Gastroesophageal sphincter (tissue), 4 donors: ENCODE measurements at regions not wholly inside any gene's neighbourhood (a gene's known extent, or its start where the extent isn't known, plus 50 kb on each side); places are given as distances from the start of the nearest gene placed in this dataset.
"Not testable (repeated sequence)": the region's sequence is repeated elsewhere in the genome, so short reads cannot be mapped to it uniquely, and the experiment has no call there.

Experiments used
- ATAC-seq: fragments of 150-250 bp; one replicate; pipeline ENCODE4 v1.9.1; 2016; ENCODE audit warnings: mild to moderate bottlenecking, moderate library complexity
- H3K27ac ChIP-seq, 4 donors: fragments of 200-600 bp; sonication (generic) in 3 of 4; 1 replicate in 3 of 4; 2 replicates in 1 of 4; pipeline ENCODE4 v1.5.1; 2016 to 2019
- H3K27me3 ChIP-seq: fragments of 200-600 bp; sonication (generic); one replicate; pipeline ENCODE4 v1.5.1; 2019
- H3K36me3 ChIP-seq, 2 donors: fragments of 200-600 bp; sonication (generic); one replicate each; pipeline ENCODE4 v1.5.1; 2019; ENCODE audit warnings: control low read depth in 1 of 2
- H3K4me1 ChIP-seq, 3 donors: fragments of 200-600 bp; sonication (generic); 1 replicate in 2 of 3; 2 replicates in 1 of 3; pipeline ENCODE4 v1.5.1; 2016 to 2019; ENCODE audit warnings: control low read depth in 2 of 3
- H3K4me3 ChIP-seq, 2 donors: fragments of 200-600 bp; sonication (generic); one replicate each; pipeline ENCODE4 v1.5.1; 2019; ENCODE audit warnings: mild to moderate bottlenecking in 1 of 2, moderate library complexity in 1 of 2
- H3K9me3 ChIP-seq, 3 donors: fragments of 200-600 bp; sonication (generic); one replicate each; pipeline ENCODE4 v1.5.1; 2017 to 2019; ENCODE audit warnings: control low read depth in 2 of 3
- CTCF ChIP-seq, 4 experiments: fragments of 200-600 bp in 2 of 4; fragments of 450-650 bp in 2 of 4; sonication (generic) in 1 of 4; IDR thresholded peaks; one replicate each; pipeline ENCODE4 v1.5.1; 2017 to 2019; ENCODE audit warnings: antibody characterized with exemption in 4 of 4, mild to moderate bottlenecking in 2 of 4, moderate library complexity in 2 of 4
- EP300 ChIP-seq: sonication (generic); formaldehyde crosslinking; IDR thresholded peaks from one replicate; pipeline ENCODE4 v1.6.1; 2017; ENCODE audit warnings: antibody characterized with exemption, mild to moderate bottlenecking
- POLR2A ChIP-seq, 2 donors: fragments of 450-650 bp; IDR thresholded peaks; one replicate each; pipeline ENCODE4 v1.6.1; 2017; ENCODE audit warnings: antibody characterized with exemption in 2 of 2, mild to moderate bottlenecking in 2 of 2, moderate library complexity in 1 of 2
- POLR2AphosphoS5 ChIP-seq: sonication (generic); formaldehyde crosslinking; IDR thresholded peaks from one replicate; pipeline ENCODE4 v1.6.1; 2017; ENCODE audit warnings: antibody characterized with exemption
- WGBS, 2 donors: methylation state at CpG; one replicate each; pipeline ENCODE4 v1.1.5; 2018; ENCODE audit warnings: low coverage in 1 of 2; 5-methylcytosine and 5-hydroxymethylcytosine counted together

GRCh38 chrX:117397844-117398243, 718.8 kb downstream of the KLHL13 start:
- Histone ChIP-seq H3K4me1 (no peaks in the 10 kb centered on the region), H3K36me3 (no peaks in the 10 kb centered on the region), H3K27ac (no peak overlapping the region), H3K4me3 (no peak overlapping the region), H3K9me3 (no peaks in the 10 kb centered on the region), H3K27me3 (no peaks in the 10 kb centered on the region)
- ATAC-seq, result no peak
- 51 to 67% methylated on average over 1 to 2 of the region's 2 CpGs for WGBS, 2 donors
- TF ChIP-seq POLR2A (IDR thresholded peaks at IDR 0.05) (no peak), EP300 (no peak), CTCF (IDR thresholded peaks at IDR 0.05) (no peak), POLR2AphosphoS5 (no peak)

DNA sequence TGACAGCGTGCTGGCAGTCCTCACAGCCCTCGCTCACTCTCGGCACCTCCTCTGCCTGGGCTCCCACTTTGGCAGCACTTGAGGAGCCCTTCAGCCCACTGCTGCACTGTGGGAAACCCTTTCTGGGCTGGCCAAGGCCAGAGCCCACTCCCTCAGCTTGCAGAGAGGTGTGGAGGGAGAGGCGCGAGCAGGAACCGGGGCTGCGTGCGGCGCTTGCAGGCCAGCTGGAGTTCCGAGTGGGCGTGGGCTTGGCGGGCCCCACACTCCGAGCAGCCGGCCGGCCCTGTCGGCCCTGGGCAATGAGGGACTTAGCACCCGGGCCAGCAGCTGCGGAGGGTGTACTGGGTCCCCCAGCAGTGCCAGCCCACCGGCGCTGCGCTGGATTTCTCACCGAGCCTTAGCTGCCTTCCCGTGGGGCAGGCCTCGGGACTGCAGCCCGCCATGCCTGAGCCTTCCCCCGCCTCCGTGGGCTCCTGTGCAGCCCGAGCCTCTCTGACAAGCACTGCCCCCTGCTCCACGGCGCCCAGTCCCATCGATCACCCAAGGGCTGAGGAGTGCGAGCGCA, 722.0 kb downstream of the KLHL13 start:
- WGBS, 2 donors, result 100% methylated on average over 4 of the region's 33 CpGs; no CpG with 5 or more reads in 1 of the 2 donors

DNA sequence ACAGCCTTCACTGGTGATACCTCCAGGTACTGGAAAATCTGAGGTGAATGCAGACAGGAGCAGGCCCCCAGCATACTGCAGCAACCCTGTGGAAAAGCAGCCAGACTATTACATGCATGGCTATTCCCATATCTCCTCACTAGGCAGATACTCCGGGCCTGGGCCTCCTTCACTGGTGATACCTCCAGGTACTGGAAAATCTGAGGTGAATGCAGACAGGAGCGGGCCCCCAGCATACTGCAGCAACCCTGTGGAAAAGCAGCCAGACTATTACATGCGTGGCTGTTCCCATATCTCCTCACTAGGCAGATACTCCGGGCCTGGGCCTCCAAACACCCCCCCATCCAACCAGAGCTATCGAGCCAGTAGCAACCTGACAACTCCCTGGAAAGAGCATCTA, 724.2 kb downstream of the KLHL13 start:
- ATAC-seq, H3K27ac ChIP-seq, H3K4me1 ChIP-seq, H3K36me3 ChIP-seq, H3K27me3 ChIP-seq, H3K9me3 ChIP-seq, H3K4me3 ChIP-seq: not testable (repeated sequence)
- WGBS, 2 donors, result no CpG with 5 or more reads among the region's 5 CpGs

More for the DNA sequence above, 722.0 kb downstream of the KLHL13 start:
- not testable (repeated sequence) for H3K27ac ChIP-seq, H3K27me3 ChIP-seq, H3K36me3 ChIP-seq, H3K4me1 ChIP-seq, H3K9me3 ChIP-seq, H3K4me3 ChIP-seq, ATAC-seq

- no peak for ATAC-seq
- TF ChIP-seq POLR2A (IDR thresholded peaks at IDR 0.05) (no peak), EP300 (no peak), CTCF (IDR thresholded peaks at IDR 0.05) (no peak), POLR2AphosphoS5 (no peak)
These were observed 740.1 kb downstream of the KLHL13 start for GRCh38 chrX:117376460-117376859.

GRCh38 chrX:117335209-117335608, 781.4 kb downstream of the KLHL13 start:
- 60 to 100% methylated on average over 1 of the region's 1 CpG for WGBS, 2 donors
- Histone ChIP-seq H3K9me3 (no peaks in the 10 kb centered on the region), H3K27ac (no peak overlapping the region), H3K4me3 (no peak overlapping the region), H3K27me3 (no peaks in the 10 kb centered on the region), H3K36me3 (no peaks in the 10 kb centered on the region), H3K4me1 (no peaks in the 10 kb centered on the region)
- no peak for ATAC-seq
- TF ChIP-seq POLR2A (IDR thresholded peaks at IDR 0.05) (no peak), EP300 (no peak), POLR2AphosphoS5 (no peak), CTCF (IDR thresholded peaks at IDR 0.05) (no peak)

More at GRCh38 chrX:117376460-117376859, 740.1 kb downstream of the KLHL13 start:
- Histone ChIP-seq H3K9me3 (no peaks in the 10 kb centered on the region), H3K27ac (no peak overlapping the region), H3K36me3 (no peaks in the 10 kb centered on the region), H3K27me3 (no peaks in the 10 kb centered on the region), H3K4me1 (no peaks in the 10 kb centered on the region), H3K4me3 (no peak overlapping the region)

GRCh38 chrX:117327373-117327772, 789.2 kb downstream of the KLHL13 start:
- ATAC-seq, result no peak
- H3K4me1 ChIP-seq, result no peaks in the 10 kb centered on the region
- H3K36me3 ChIP-seq, result no peaks in the 10 kb centered on the region
- TF ChIP-seq POLR2AphosphoS5 (no peak), CTCF (IDR thresholded peaks at IDR 0.05) (no peak), POLR2A (IDR thresholded peaks at IDR 0.05) (no peak), EP300 (no peak)
- H3K27ac ChIP-seq, result no peak overlapping the region
- H3K27me3 ChIP-seq, result no peaks in the 10 kb centered on the region
- WGBS, 2 donors, result 50% methylated on average over 1 of the region's 1 CpG; no CpG with 5 or more reads in 1 of the 2 donors
- no peak overlapping the region for H3K4me3 ChIP-seq
- peaks cover 0 to 4% (median 0%) of the 10 kb centered on the region in 3 donors for H3K9me3 ChIP-seq
